Naive thymus-derived CD4-positive, alpha-beta T cell (primary cell): ENCODE measurements at regions not wholly inside any gene's neighbourhood (a gene's known extent, or its start where the extent isn't known, plus 50 kb on each side); places are given as distances from the start of the nearest gene placed in this dataset.

Experiments
- ATAC-seq: fragments of 150-1000 bp; cut with Tn5 transposase; 2 replicates; pipeline ENCODE4 v1.10.0; 2021; ENCODE audit warnings: mild to moderate bottlenecking, moderate library complexity
- CTCF ChIA-PET: fragments of 350-600 bp; sonication (Branson Sonifier 250); formaldehyde crosslinking; loops from one replicate; lab custom pipeline; 2021; ENCODE audit warnings: antibody characterized with exemption; lab: Charles Lee
- POLR2A ChIA-PET: fragments of 350-600 bp; sonication (Branson Sonifier 250); formaldehyde crosslinking; loops from one replicate; lab custom pipeline; 2021; ENCODE audit warnings: antibody characterized with exemption, inconsistent platforms; lab: Charles Lee
- DNase-seq, 9 donors: peaks; one replicate each; pipeline versions ENCODE4 v3.0.0 to v3.0.0-alpha.2; 2020 to 2022; ENCODE audit warnings: mixed read lengths in 1 of 9
- H3K27ac ChIP-seq: one replicate; pipeline ENCODE4 v1.7.0; 2013; ENCODE audit warnings: mild to moderate bottlenecking, low read depth, low read length, moderate library complexity
- H3K27me3 ChIP-seq, 2 donors: one replicate each; pipeline ENCODE4 v1.7.0; 2013; ENCODE audit warnings: low read length in 2 of 2, mild to moderate bottlenecking in 2 of 2, moderate library complexity in 2 of 2; ENCODE audit not compliant: control insufficient read depth in 2 of 2, insufficient read depth in 2 of 2
- H3K36me3 ChIP-seq, 3 experiments: 1 replicate in 2 of 3; 2 replicates in 1 of 3; pipeline ENCODE4 v1.7.0; 2013; ENCODE audit warnings: low read length in 3 of 3, mild to moderate bottlenecking in 3 of 3, moderate library complexity in 1 of 3; ENCODE audit not compliant: insufficient read depth in 3 of 3, control insufficient read depth in 2 of 3
- H3K4me1 ChIP-seq, 2 donors: one replicate each; pipeline ENCODE4 v1.7.0; 2013; ENCODE audit warnings: low read length in 2 of 2, mild to moderate bottlenecking in 2 of 2, moderate library complexity in 1 of 2; ENCODE audit not compliant: control insufficient read depth in 2 of 2, insufficient read depth in 2 of 2
- H3K4me3 ChIP-seq: 2 replicates; pipeline ENCODE4 v1.7.0; 2013; ENCODE audit warnings: mild to moderate bottlenecking, low read length
- H3K9me3 ChIP-seq, 3 experiments: 1 replicate in 2 of 3; 2 replicates in 1 of 3; pipeline ENCODE4 v1.7.0; 2013; ENCODE audit warnings: low read length in 3 of 3; ENCODE audit not compliant: control insufficient read depth in 2 of 3
- H3K27ac Mint-ChIP-seq, 9 donors: one replicate each; pipeline ENCODE4 v1.8.0; 2020 to 2022; ENCODE audit warnings: mixed read lengths in 9 of 9, mild to moderate bottlenecking in 8 of 9, moderate library complexity in 5 of 9, inconsistent platforms in 2 of 9
- H3K27me3 Mint-ChIP-seq, 5 donors: one replicate each; pipeline ENCODE4 v1.8.0; 2021 to 2022; ENCODE audit warnings: mixed read lengths in 5 of 5, mild to moderate bottlenecking in 1 of 5
- H3K36me3 Mint-ChIP-seq, 5 donors: one replicate each; pipeline ENCODE4 v1.8.0; 2020 to 2022; ENCODE audit warnings: mixed read lengths in 5 of 5, mild to moderate bottlenecking in 3 of 5, inconsistent platforms in 1 of 5
- H3K4me1 Mint-ChIP-seq, 7 donors: one replicate each; pipeline ENCODE4 v1.8.0; 2020 to 2022; ENCODE audit warnings: mixed read lengths in 7 of 7, mild to moderate bottlenecking in 3 of 7, inconsistent platforms in 1 of 7
- H3K4me3 Mint-ChIP-seq, 10 donors: one replicate each; pipeline ENCODE4 v1.8.0; 2020 to 2022; ENCODE audit warnings: mild to moderate bottlenecking in 10 of 10, mixed read lengths in 10 of 10, moderate library complexity in 6 of 10, inconsistent platforms in 2 of 10
- H3K9me3 Mint-ChIP-seq, 11 donors: one replicate each; pipeline ENCODE4 v1.8.0; 2020 to 2022; ENCODE audit warnings: mixed read lengths in 11 of 11, mild to moderate bottlenecking in 4 of 11, inconsistent platforms in 1 of 11, moderate library complexity in 1 of 11
- intact Hi-C, 2 donors: fragments of 100-400 bp; cut with micrococcal nuclease; formaldehyde crosslinking; loops; one replicate each; pipeline ENCODE4 v1.15.1; 2023

DNA sequence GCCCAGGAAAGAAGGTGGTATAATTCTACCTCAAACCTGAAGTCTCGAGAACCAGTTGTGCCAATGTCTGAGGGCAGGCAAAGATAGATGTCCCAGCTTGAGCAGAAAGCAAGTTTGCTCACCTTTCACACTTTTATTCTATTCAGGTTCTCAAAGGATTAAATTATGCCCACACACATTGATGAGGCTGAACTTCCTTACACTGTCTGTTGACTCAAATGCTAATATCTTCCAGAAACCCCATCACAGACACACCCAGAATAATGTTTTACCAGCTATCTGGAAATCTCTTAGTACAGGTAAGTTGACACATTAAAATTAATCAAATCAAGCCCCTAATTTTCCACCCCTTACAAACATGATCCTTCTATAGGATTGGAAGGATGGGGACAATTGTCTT, 605.7 kb downstream of the NUF2 start:
- Histone ChIP-seq H3K9me3 (no peaks in the 10 kb centered on the region), H3K27ac (no peak overlapping the region), H3K4me1 (no peaks in the 10 kb centered on the region), H3K36me3 (no peaks in the 10 kb centered on the region), H3K27me3 (no peaks in the 10 kb centered on the region), H3K4me3 (no peak overlapping the region)
- no peak overlapping the region for H3K4me3 Mint-ChIP-seq
- intact Hi-C loops, result loop anchor here in 1 of 2 donors (10.0 kb wide), 1 partner anchor 57 kb away; no protein-coding TSS in a partner anchor
- H3K4me1 Mint-ChIP-seq, result peaks cover 0 to 2% (median 0%) of the 10 kb centered on the region in 7 donors
- POLR2A ChIA-PET, result no interaction called here
- DNase-seq (no peak), ATAC-seq (no peak)
- CTCF ChIA-PET, result no interaction called here
- H3K36me3 Mint-ChIP-seq, result no peaks in the 10 kb centered on the region
- H3K9me3 Mint-ChIP-seq, result peaks cover 0 to 9% (median 4%) of the 10 kb centered on the region in 11 donors
- H3K27ac Mint-ChIP-seq, result no peak overlapping the region
- no peaks in the 10 kb centered on the region for H3K27me3 Mint-ChIP-seq

GRCh38 chr1:163928069-163928468, 606.3 kb downstream of the NUF2 start:
- no peaks in the 10 kb centered on the region for H3K27me3 ChIP-seq
- H3K27ac Mint-ChIP-seq, result no peak overlapping the region
- H3K4me1 Mint-ChIP-seq, result peaks cover 0 to 2% (median 0%) of the 10 kb centered on the region in 7 donors
- peaks cover 0 to 14% (median 5%) of the 10 kb centered on the region in 11 donors for H3K9me3 Mint-ChIP-seq
- ChIA-PET CTCF (no interaction called here), POLR2A (no interaction called here)
- H3K4me1 ChIP-seq, result no peaks in the 10 kb centered on the region
- intact Hi-C loops, result loop anchor here in 1 of 2 donors (10.0 kb wide), 1 partner anchor 57 kb away; no protein-coding TSS in a partner anchor
- ATAC-seq (no peak), DNase-seq (no peak)
- H3K36me3 ChIP-seq, result no peaks in the 10 kb centered on the region
- no peaks in the 10 kb centered on the region for H3K27me3 Mint-ChIP-seq
- H3K27ac ChIP-seq, result no peak overlapping the region
- H3K9me3 ChIP-seq, result no peaks in the 10 kb centered on the region
- H3K4me3 Mint-ChIP-seq, result no peak overlapping the region
- no peak overlapping the region for H3K4me3 ChIP-seq
- no peaks in the 10 kb centered on the region for H3K36me3 Mint-ChIP-seq

DNA sequence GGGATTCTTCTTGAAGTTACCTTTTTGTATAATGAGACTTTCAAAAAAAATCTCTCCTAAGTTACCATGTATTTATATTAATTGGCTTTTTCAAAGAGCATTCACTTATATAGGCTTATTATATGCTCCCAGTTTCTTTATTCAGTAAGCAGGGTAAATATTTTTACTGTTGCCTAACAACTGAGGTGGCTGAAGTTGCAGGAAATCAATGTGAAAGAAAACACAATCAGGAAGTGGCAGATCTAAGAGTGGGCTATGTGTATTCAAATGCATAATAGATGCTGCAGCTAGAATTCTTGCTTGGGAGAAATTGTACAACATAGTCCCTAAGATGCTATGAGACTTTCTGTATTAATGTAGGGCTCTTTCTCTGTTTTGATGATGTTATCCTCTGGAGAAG, 606.9 kb downstream of the NUF2 start:
- Histone ChIP-seq H3K27ac (no peak overlapping the region), H3K4me1 (no peaks in the 10 kb centered on the region), H3K27me3 (no peaks in the 10 kb centered on the region), H3K36me3 (no peaks in the 10 kb centered on the region), H3K9me3 (no peaks in the 10 kb centered on the region), H3K4me3 (no peak overlapping the region)
- ChIA-PET POLR2A (no interaction called here), CTCF (no interaction called here)
- DNase-seq, result no peak
- peaks cover 0 to 14% (median 5%) of the 10 kb centered on the region in 11 donors for H3K9me3 Mint-ChIP-seq
- H3K27me3 Mint-ChIP-seq, result no peaks in the 10 kb centered on the region
- intact Hi-C loops, result loop anchor here in 1 of 2 donors (10.0 kb wide), 1 partner anchor 56 kb away; no protein-coding TSS in a partner anchor
- H3K4me3 Mint-ChIP-seq, result no peak overlapping the region
- H3K36me3 Mint-ChIP-seq, result no peaks in the 10 kb centered on the region
- ATAC-seq, result no peak
- no peak overlapping the region for H3K27ac Mint-ChIP-seq
- H3K4me1 Mint-ChIP-seq, result peaks cover 0 to 2% (median 0%) of the 10 kb centered on the region in 7 donors

DNA sequence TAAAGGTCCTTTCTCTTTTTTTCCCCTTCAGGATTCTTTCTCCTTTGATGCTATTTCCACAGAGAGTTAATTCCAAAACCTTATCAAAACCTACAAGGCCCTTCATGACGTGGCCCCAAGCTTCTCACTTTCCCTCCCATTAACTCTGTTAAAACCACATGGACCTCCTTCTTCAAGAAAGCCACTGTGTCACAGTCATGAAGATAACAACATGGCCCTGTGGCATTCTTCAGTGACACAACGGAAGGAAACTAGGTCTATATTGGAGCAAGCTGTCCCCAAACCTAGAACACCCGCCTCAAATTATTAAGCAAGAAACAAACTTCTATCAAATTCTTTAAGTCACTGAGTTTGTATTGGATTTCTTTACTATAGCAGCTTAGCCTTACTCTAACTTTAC, 611.1 kb downstream of the NUF2 start:
- Mint-ChIP-seq H3K27me3 (no peaks in the 10 kb centered on the region), H3K27ac (no peak overlapping the region), H3K4me3 (no peak overlapping the region), H3K4me1 (peaks cover 0 to 2% (median 0%) of the 10 kb centered on the region in 7 donors), H3K9me3 (peaks cover 0 to 19% (median 5%) of the 10 kb centered on the region in 11 donors), H3K36me3 (no peaks in the 10 kb centered on the region)
- H3K36me3 ChIP-seq, result no peaks in the 10 kb centered on the region
- H3K4me3 ChIP-seq, result no peak overlapping the region
- DNase-seq (no peak), ATAC-seq (no peak)
- POLR2A ChIA-PET, result no interaction called here
- CTCF ChIA-PET, result no interaction called here
- H3K27ac ChIP-seq, result no peak overlapping the region
- no peaks in the 10 kb centered on the region for H3K9me3 ChIP-seq
- intact Hi-C loops, result no loop called here
- H3K4me1 ChIP-seq, result no peaks in the 10 kb centered on the region
- H3K27me3 ChIP-seq, result no peaks in the 10 kb centered on the region

GRCh38 chr1:163933437-163933836, 611.7 kb downstream of the NUF2 start:
- Mint-ChIP-seq H3K27me3 (no peaks in the 10 kb centered on the region), H3K9me3 (peaks cover 0 to 19% (median 7%) of the 10 kb centered on the region in 11 donors), H3K4me3 (no peak overlapping the region), H3K36me3 (no peaks in the 10 kb centered on the region), H3K27ac (no peak overlapping the region), H3K4me1 (no peaks in the 10 kb centered on the region)
- ATAC-seq (no peak), DNase-seq (no peak)
- Histone ChIP-seq H3K4me1 (no peaks in the 10 kb centered on the region), H3K36me3 (no peaks in the 10 kb centered on the region), H3K27ac (no peak overlapping the region), H3K4me3 (no peak overlapping the region), H3K27me3 (no peaks in the 10 kb centered on the region), H3K9me3 (no peaks in the 10 kb centered on the region)
- intact Hi-C loops, result no loop called here
- CTCF ChIA-PET, result no interaction called here
- POLR2A ChIA-PET, result no interaction called here

GRCh38 chr1:163935738-163936374, 614.1 kb downstream of the NUF2 start:
- Histone ChIP-seq H3K4me3 (no peak overlapping the region), H3K27me3 (no peaks in the 10 kb centered on the region), H3K9me3 (no peaks in the 10 kb centered on the region), H3K27ac (no peak overlapping the region), H3K4me1 (no peaks in the 10 kb centered on the region), H3K36me3 (no peaks in the 10 kb centered on the region)
- Mint-ChIP-seq H3K4me1 (no peaks in the 10 kb centered on the region), H3K9me3 (peaks cover 0 to 24% (median 8%) of the 10 kb centered on the region in 11 donors), H3K27me3 (no peaks in the 10 kb centered on the region), H3K36me3 (peaks cover 0 to 3% (median 0%) of the 10 kb centered on the region in 5 donors), H3K4me3 (peak overlapping the region in 1 of 10 donors; percentile 41), H3K27ac (no peak overlapping the region)
- no peak for ATAC-seq
- CTCF ChIA-PET, result no interaction called here
- POLR2A ChIA-PET, result no interaction called here
- no peak for DNase-seq
- intact Hi-C loops, result no loop called here

DNA sequence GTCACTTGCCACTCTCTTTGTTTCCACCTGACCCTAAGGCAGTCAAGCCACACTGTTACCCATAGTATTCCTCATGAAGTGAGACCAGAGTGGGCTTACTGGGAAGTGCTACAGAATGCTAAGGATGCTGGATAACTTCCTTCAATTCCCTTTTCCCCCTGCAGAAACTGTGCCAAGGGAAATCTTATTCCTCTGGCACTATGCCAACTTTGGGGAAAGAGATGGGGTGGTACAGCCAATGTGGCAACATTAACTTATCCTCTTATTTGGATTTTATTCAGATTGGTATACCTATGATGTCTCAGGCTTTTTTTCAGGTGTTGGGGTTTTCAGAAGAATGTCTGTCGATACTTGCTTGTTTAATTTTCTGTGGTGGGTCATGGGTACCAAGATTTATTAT, 599.4 kb upstream of the PBX1 start:
- ChIA-PET CTCF (no interaction called here), POLR2A (no interaction called here)
- H3K27me3 Mint-ChIP-seq, result no peaks in the 10 kb centered on the region
- H3K27ac ChIP-seq, result no peak overlapping the region
- H3K36me3 Mint-ChIP-seq, result peaks cover 0 to 1% (median 0%) of the 10 kb centered on the region in 5 donors
- ATAC-seq, result no peak
- H3K9me3 ChIP-seq, result peaks cover 0 to 13% (median 0%) of the 10 kb centered on the region in 3 experiments
- no peaks in the 10 kb centered on the region for H3K27me3 ChIP-seq
- peaks cover 0 to 52% (median 15%) of the 10 kb centered on the region in 11 donors for H3K9me3 Mint-ChIP-seq
- no peak overlapping the region for H3K4me3 ChIP-seq
- H3K4me1 Mint-ChIP-seq, result no peaks in the 10 kb centered on the region
- intact Hi-C loops, result no loop called here
- no peaks in the 10 kb centered on the region for H3K4me1 ChIP-seq
- H3K4me3 Mint-ChIP-seq, result no peak overlapping the region
- no peaks in the 10 kb centered on the region for H3K36me3 ChIP-seq
- no peak overlapping the region for H3K27ac Mint-ChIP-seq
- no peak for DNase-seq
